ENCODE measurements at regions not wholly inside any gene's neighbourhood (a gene's known extent, or its start where the extent isn't known, plus 50 kb on each side); places are given as distances from the start of the nearest gene placed in this dataset.

GRCh38 chr9:96023486-96023885, 148.0 kb downstream of the ERCC6L2 start:
- TF ChIP-seq POLR2AphosphoS5 (IDR thresholded peaks at IDR 0.05) (no peak), CTCF (IDR thresholded peaks at IDR 0.05) (no peak), POLR2A (IDR thresholded peaks at IDR 0.05; ENCODE audit: low read depth) (no peak), EP300 (IDR thresholded peaks at IDR 0.05) (no peak)
- intact Hi-C loops (cut with DNase I): loop anchor here (10.0 kb wide), 1 partner anchor 191 kb away; no protein-coding TSS in a partner anchor
- Histone ChIP-seq H3K4me1 (peaks cover 32 to 43% (median 41%) of the 10 kb centered on the region in 4 donors), H3K27me3 (peaks cover 0 to 43% (median 3%) of the 10 kb centered on the region in 4 donors), H3K4me3 (no peak overlapping the region), H3K27ac (replicated peaks in 1 of 4) (no peak overlapping the region), H3K36me3 (no peaks in the 10 kb centered on the region), H3K9me3 (no peaks in the 10 kb centered on the region)
- no peak for DNase-seq (ENCODE audit: extremely low spot score)
- 91% methylated on average over 5 of the region's 5 CpGs for WGBS

- intact Hi-C loops (cut with DNase I): loop anchor here (10.0 kb wide), 1 partner anchor 192 kb away; no protein-coding TSS in a partner anchor
- Histone ChIP-seq H3K27me3 (peaks cover 0 to 40% (median 3%) of the 10 kb centered on the region in 4 donors), H3K27ac (replicated peaks in 1 of 4) (peak overlapping the region; percentile 69 to 84 (median 74)), H3K4me3 (peak overlapping the region; percentile 58 to 74 (median 62)), H3K36me3 (peaks cover 0 to under 1% (median 0%) of the 10 kb centered on the region in 4 donors), H3K4me1 (peaks cover 29 to 39% (median 37%) of the 10 kb centered on the region in 4 donors), H3K9me3 (no peaks in the 10 kb centered on the region)
- DNase-seq (ENCODE audit: extremely low spot score): no peak
- TF ChIP-seq POLR2AphosphoS5 (IDR thresholded peaks at IDR 0.05) (no peak), CTCF (IDR thresholded peaks at IDR 0.05) (no peak), EP300 (IDR thresholded peaks at IDR 0.05) (no peak), POLR2A (IDR thresholded peaks at IDR 0.05; ENCODE audit: low read depth) (no peak)
- 60% methylated on average over 17 of the region's 26 CpGs for WGBS
Measured at GRCh38 chr9:96022445-96023051, 147.1 kb downstream of the ERCC6L2 start.

GRCh38 chr9:96021551-96022444, 146.3 kb downstream of the ERCC6L2 start:
- peak; percentile 87 for DNase-seq (ENCODE audit: extremely low spot score)
- H3K4me3 ChIP-seq: peak overlapping the region; percentile 58 to 74 (median 62)
- peaks cover 0 to 8% (median 7%) of the 10 kb centered on the region in 4 donors for H3K36me3 ChIP-seq
- TF ChIP-seq CTCF (IDR thresholded peaks at IDR 0.05): no peak
- no peak for TF ChIP-seq EP300 (IDR thresholded peaks at IDR 0.05)
- H3K27ac ChIP-seq (replicated peaks in 1 of 4): peak overlapping the region; percentile 69 to 84 (median 74)
- 4% methylated on average over 38 of the region's 75 CpGs for WGBS
- no peaks in the 10 kb centered on the region for H3K9me3 ChIP-seq
- intact Hi-C loops (cut with DNase I): loop anchor here (10.0 kb wide), 1 partner anchor 193 kb away; no protein-coding TSS in a partner anchor
- peaks cover 0 to 32% (median 3%) of the 10 kb centered on the region in 4 donors for H3K27me3 ChIP-seq
- H3K4me1 ChIP-seq: peaks cover 24 to 32% (median 30%) of the 10 kb centered on the region in 4 donors

- peaks cover 24 to 32% (median 29%) of the 10 kb centered on the region in 4 donors for H3K4me1 ChIP-seq
- TF ChIP-seq CTCF (IDR thresholded peaks at IDR 0.05) (no peak), EP300 (IDR thresholded peaks at IDR 0.05) (no peak), POLR2AphosphoS5 (IDR thresholded peaks at IDR 0.05) (peak; percentile 27 to 32), POLR2A (IDR thresholded peaks at IDR 0.05; ENCODE audit: low read depth) (no peak)
- DNase-seq (ENCODE audit: extremely low spot score): peak; percentile 90
- H3K4me3 ChIP-seq: peak overlapping the region; percentile 58 to 74 (median 62)
- peak overlapping the region; percentile 69 to 84 (median 74) for H3K27ac ChIP-seq (replicated peaks in 1 of 4)
- H3K9me3 ChIP-seq: no peaks in the 10 kb centered on the region
- 0% methylated on average over 22 of the region's 73 CpGs for WGBS
- H3K36me3 ChIP-seq: peaks cover 0 to 11% (median 8%) of the 10 kb centered on the region in 4 donors
- intact Hi-C loops (cut with DNase I): loop anchor here (10.0 kb wide), 1 partner anchor 194 kb away; no protein-coding TSS in a partner anchor
- peaks cover 0 to 24% (median 3%) of the 10 kb centered on the region in 4 donors for H3K27me3 ChIP-seq
Measured at GRCh38 chr9:96020792-96021550, 145.5 kb downstream of the ERCC6L2 start.

All from esophagus muscularis mucosa (tissue), 4 donors.